ENCODE measurements at regions not wholly inside any gene's neighbourhood (a gene's known extent, or its start where the extent isn't known, plus 50 kb on each side); places are given as distances from the start of the nearest gene placed in this dataset.

GRCh38 chr2:41234093-41234492 lies 782.2 kb upstream of the SLC8A1 start:
- Histone ChIP-seq H3K4me1 (ENCODE audit: control insufficient read depth in 1 of 2, insufficient read depth in 2 of 2, low read length in 2 of 2) (no peaks in the 10 kb centered on the region), H3K36me3 (replicated peaks in 1 of 2; ENCODE audit: control insufficient read depth in 1 of 2, insufficient read depth in 2 of 2, low read length in 2 of 2) (no peaks in the 10 kb centered on the region), H3K9ac (ENCODE audit: insufficient read depth, low read length, poor library complexity, severe bottlenecking) (no peak overlapping the region), H4K20me1 (ENCODE audit: insufficient read depth, low read length) (no peaks in the 10 kb centered on the region), H3K9me3 (replicated peaks in 1 of 2; ENCODE audit: control insufficient read depth in 1 of 2, insufficient read depth in 1 of 2, low read length in 2 of 2) (peaks cover 0 to 4% of the 10 kb centered on the region in 2 donors), H3K4me3 (replicated peaks in 1 of 3; ENCODE audit: low read depth in 2 of 3, low read length in 3 of 3) (no peak overlapping the region), H3K4me2 (replicated peaks; ENCODE audit: extremely low read depth, low read length, poor library complexity, severe bottlenecking) (no peak overlapping the region), H2AFZ (ENCODE audit: insufficient read depth, low read depth, low read length, poor library complexity, severe bottlenecking) (no peak overlapping the region), H3K27ac (ENCODE audit: low read depth in 1 of 2, low read length in 2 of 2) (no peak overlapping the region), H3K27me3 (ENCODE audit: control insufficient read depth in 2 of 2, insufficient read depth in 2 of 2, low read length in 2 of 2) (no peaks in the 10 kb centered on the region), H3K79me2 (ENCODE audit: insufficient read depth, low read length) (no peaks in the 10 kb centered on the region)
- no CpG with 5 or more reads among the region's 1 CpG for WGBS (ENCODE audit: insufficient coverage)
- peaks cover 0 to 15% (median 10%) of the 10 kb centered on the region in 7 donors for H3K9me3 Mint-ChIP-seq
- H3K4me3 Mint-ChIP-seq: no peak overlapping the region
- intact Hi-C loops (cut with micrococcal nuclease): no loop called here
- H3K27me3 Mint-ChIP-seq (ENCODE audit: low read depth in 3 of 3): peaks cover 0 to 1% (median 0%) of the 10 kb centered on the region in 3 donors
- no peaks in the 10 kb centered on the region for H3K36me3 Mint-ChIP-seq
- H3K4me1 Mint-ChIP-seq: no peaks in the 10 kb centered on the region
- TF ChIP-seq, protein P1, sequence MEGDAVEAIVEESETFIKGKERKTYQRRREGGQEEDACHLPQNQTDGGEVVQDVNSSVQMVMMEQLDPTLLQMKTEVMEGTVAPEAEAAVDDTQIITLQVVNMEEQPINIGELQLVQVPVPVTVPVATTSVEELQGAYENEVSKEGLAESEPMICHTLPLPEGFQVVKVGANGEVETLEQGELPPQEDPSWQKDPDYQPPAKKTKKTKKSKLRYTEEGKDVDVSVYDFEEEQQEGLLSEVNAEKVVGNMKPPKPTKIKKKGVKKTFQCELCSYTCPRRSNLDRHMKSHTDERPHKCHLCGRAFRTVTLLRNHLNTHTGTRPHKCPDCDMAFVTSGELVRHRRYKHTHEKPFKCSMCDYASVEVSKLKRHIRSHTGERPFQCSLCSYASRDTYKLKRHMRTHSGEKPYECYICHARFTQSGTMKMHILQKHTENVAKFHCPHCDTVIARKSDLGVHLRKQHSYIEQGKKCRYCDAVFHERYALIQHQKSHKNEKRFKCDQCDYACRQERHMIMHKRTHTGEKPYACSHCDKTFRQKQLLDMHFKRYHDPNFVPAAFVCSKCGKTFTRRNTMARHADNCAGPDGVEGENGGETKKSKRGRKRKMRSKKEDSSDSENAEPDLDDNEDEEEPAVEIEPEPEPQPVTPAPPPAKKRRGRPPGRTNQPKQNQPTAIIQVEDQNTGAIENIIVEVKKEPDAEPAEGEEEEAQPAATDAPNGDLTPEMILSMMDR (IDR thresholded peaks at IDR 0.05): no peak
- no peak for DNase-seq
- H3K27ac Mint-ChIP-seq: no peak overlapping the region

- Histone ChIP-seq H2AFZ (ENCODE audit: insufficient read depth, low read depth, low read length, poor library complexity, severe bottlenecking) (no peak overlapping the region), H3K27ac (ENCODE audit: low read depth in 1 of 2, low read length in 2 of 2) (no peak overlapping the region), H3K4me2 (replicated peaks; ENCODE audit: extremely low read depth, low read length, poor library complexity, severe bottlenecking) (no peak overlapping the region), H4K20me1 (ENCODE audit: insufficient read depth, low read length) (no peaks in the 10 kb centered on the region), H3K36me3 (replicated peaks in 1 of 2; ENCODE audit: control insufficient read depth in 1 of 2, insufficient read depth in 2 of 2, low read length in 2 of 2) (no peaks in the 10 kb centered on the region), H3K4me3 (replicated peaks in 1 of 3; ENCODE audit: low read depth in 2 of 3, low read length in 3 of 3) (no peak overlapping the region), H3K27me3 (ENCODE audit: control insufficient read depth in 2 of 2, insufficient read depth in 2 of 2, low read length in 2 of 2) (no peaks in the 10 kb centered on the region), H3K9me3 (replicated peaks in 1 of 2; ENCODE audit: control insufficient read depth in 1 of 2, insufficient read depth in 1 of 2, low read length in 2 of 2) (peaks cover 0 to 8% of the 10 kb centered on the region in 2 donors), H3K79me2 (ENCODE audit: insufficient read depth, low read length) (no peaks in the 10 kb centered on the region), H3K9ac (ENCODE audit: insufficient read depth, low read length, poor library complexity, severe bottlenecking) (no peak overlapping the region), H3K4me1 (ENCODE audit: control insufficient read depth in 1 of 2, insufficient read depth in 2 of 2, low read length in 2 of 2) (no peaks in the 10 kb centered on the region)
- 87% methylated on average over 4 of the region's 4 CpGs for WGBS (ENCODE audit: insufficient coverage)
- peaks cover 3% of the 10 kb centered on the region for H3K4me1 Mint-ChIP-seq
- intact Hi-C loops (cut with micrococcal nuclease): no loop called here
- no peaks in the 10 kb centered on the region for H3K36me3 Mint-ChIP-seq
- no peak overlapping the region for H3K27ac Mint-ChIP-seq
- DNase-seq: no peak
- peaks cover 0 to 16% (median 4%) of the 10 kb centered on the region in 7 donors for H3K9me3 Mint-ChIP-seq
- TF ChIP-seq, protein P1 (IDR thresholded peaks at IDR 0.05): no peak
- peaks cover 0 to 2% (median 0%) of the 10 kb centered on the region in 3 donors for H3K27me3 Mint-ChIP-seq (ENCODE audit: low read depth in 3 of 3)
- no peak overlapping the region for H3K4me3 Mint-ChIP-seq
Measured at GRCh38 chr2:41241325-41242000, 789.6 kb upstream of the SLC8A1 start.
